ENCODE measurements at regions not wholly inside any gene's neighbourhood (a gene's known extent, or its start where the extent isn't known, plus 50 kb on each side); places are given as distances from the start of the nearest gene placed in this dataset.

- DNase-seq (no peak), ATAC-seq (no peak)
- WGBS, 4 donors = 93 to 100% (median 95%) methylated on average over 5 of the region's 5 CpGs
- Histone ChIP-seq H3K4me3 (no peak overlapping the region), H3K36me3 (no peaks in the 10 kb centered on the region), H3K9me3 (peaks cover 0 to 15% (median 0%) of the 10 kb centered on the region in 12 donors), H3K27me3 (no peaks in the 10 kb centered on the region), H3K27ac (no peak overlapping the region), H3K4me1 (peaks cover 0 to 8% (median 0%) of the 10 kb centered on the region in 12 donors)
- intact Hi-C loops (cut with DNase I) = no loop called here
- TF ChIP-seq CTCF (IDR thresholded peaks at IDR 0.05) (no peak), POLR2A (IDR thresholded peaks at IDR 0.05) (no peak)
Measured at GRCh38 chr7:33823913-33824312, 81.4 kb upstream of the BMPER start.

GRCh38 chr7:33824911-33825459 lies 80.4 kb upstream of the BMPER start:
- H3K4me1 ChIP-seq = peaks cover 0 to 8% (median 0%) of the 10 kb centered on the region in 12 donors
- no peak for ATAC-seq
- no peak overlapping the region for H3K27ac ChIP-seq
- intact Hi-C loops (cut with DNase I) = no loop called here
- no peaks in the 10 kb centered on the region for H3K36me3 ChIP-seq
- WGBS, 4 donors = 48 to 56% (median 52%) methylated on average over 4 of the region's 4 CpGs
- no peak overlapping the region for H3K4me3 ChIP-seq
- TF ChIP-seq CTCF (IDR thresholded peaks at IDR 0.05) (no peak), POLR2A (IDR thresholded peaks at IDR 0.05) (no peak)
- H3K27me3 ChIP-seq = no peaks in the 10 kb centered on the region
- peaks cover 0 to 5% (median 0%) of the 10 kb centered on the region in 12 donors for H3K9me3 ChIP-seq
- DNase-seq = no peak

GRCh38 chr7:33825644-33826043 lies 79.7 kb upstream of the BMPER start:
- TF ChIP-seq POLR2A (IDR thresholded peaks at IDR 0.05) (no peak), CTCF (IDR thresholded peaks at IDR 0.05) (no peak)
- no peak for ATAC-seq
- WGBS, 4 donors = 43 to 76% (median 66%) methylated on average over 1 of the region's 1 CpG
- DNase-seq = no peak
- Histone ChIP-seq H3K27ac (no peak overlapping the region), H3K9me3 (no peaks in the 10 kb centered on the region), H3K4me3 (no peak overlapping the region), H3K36me3 (no peaks in the 10 kb centered on the region), H3K4me1 (peaks cover 0 to 8% (median 0%) of the 10 kb centered on the region in 12 donors), H3K27me3 (no peaks in the 10 kb centered on the region)
- intact Hi-C loops (cut with DNase I) = no loop called here

- Histone ChIP-seq H3K9me3 (no peaks in the 10 kb centered on the region), H3K27me3 (no peaks in the 10 kb centered on the region), H3K36me3 (no peaks in the 10 kb centered on the region), H3K4me1 (peaks cover 0 to 8% (median 0%) of the 10 kb centered on the region in 12 donors), H3K4me3 (no peak overlapping the region), H3K27ac (no peak overlapping the region)
- TF ChIP-seq POLR2A (IDR thresholded peaks at IDR 0.05) (no peak), CTCF (IDR thresholded peaks at IDR 0.05) (no peak)
- ATAC-seq (no peak), DNase-seq (no peak)
- 77 to 89% (median 84%) methylated on average over 4 of the region's 4 CpGs for WGBS, 4 donors
- intact Hi-C loops (cut with DNase I) = no loop called here
Measured at GRCh38 chr7:33829536-33829935, 75.8 kb upstream of the BMPER start.

All from heart left ventricle (tissue), 16 donors.